Spleen (tissue), 7 donors: ENCODE measurements at regions not wholly inside any gene's neighbourhood (a gene's known extent, or its start where the extent isn't known, plus 50 kb on each side); places are given as distances from the start of the nearest gene placed in this dataset.

Experiments used
- CTCF ChIP-seq, 11 experiments: fragments of 200-600 bp in 7 of 11; fragments of 450-650 bp in 4 of 11; sonication (generic) in 4 of 11; IDR thresholded peaks in 8 of 11; conservative IDR thresholded peaks in 3 of 11; 1 replicate in 7 of 11; 2 replicates in 4 of 11; pipeline versions ENCODE4 v1.4.0 to v1.8.0; 2016 to 2021; ENCODE audit warnings: antibody characterized with exemption in 11 of 11, inconsistent platforms in 4 of 11, mild to moderate bottlenecking in 1 of 11
- POLR2A ChIP-seq, 3 donors: fragments of 450-650 bp; IDR thresholded peaks; one replicate each; pipeline ENCODE4 v1.5.1; 2017; ENCODE audit warnings: antibody characterized with exemption in 3 of 3, mild to moderate bottlenecking in 1 of 3
- POLR2AphosphoS5 ChIP-seq, 3 donors: sonication (generic); formaldehyde crosslinking; IDR thresholded peaks; one replicate each; pipeline ENCODE4 v1.5.1; 2017; ENCODE audit warnings: antibody characterized with exemption in 3 of 3
- donor health status: DM: no; HTN: no; CAD: no; lungs with moderate emphysema.
- donor health status: DM: no; HTN: no; CAD: no.
- donor health status: DM: no; HTN: no; CAD: no.

- TF ChIP-seq CTCF (IDR thresholded peaks at IDR 0.05 in 8 of 11, conservative IDR thresholded peaks at IDR 0.05 in 3 of 11) (no peak), POLR2A (IDR thresholded peaks at IDR 0.05) (no peak), POLR2AphosphoS5 (IDR thresholded peaks at IDR 0.05) (no peak)
Measured at GRCh38 chr9:16198996-16199395, 646.2 kb downstream of the CCDC171 start.
